Anterior cingulate cortex (tissue), 58 donors: ENCODE measurements at regions not wholly inside any gene's neighbourhood (a gene's known extent, or its start where the extent isn't known, plus 50 kb on each side); places are given as distances from the start of the nearest gene placed in this dataset.

Experiments
- DNase-seq, 58 donors: peaks; one replicate each; lab custom pipeline; 2025; lab: John Stamatoyannopoulos, UW

DNA sequence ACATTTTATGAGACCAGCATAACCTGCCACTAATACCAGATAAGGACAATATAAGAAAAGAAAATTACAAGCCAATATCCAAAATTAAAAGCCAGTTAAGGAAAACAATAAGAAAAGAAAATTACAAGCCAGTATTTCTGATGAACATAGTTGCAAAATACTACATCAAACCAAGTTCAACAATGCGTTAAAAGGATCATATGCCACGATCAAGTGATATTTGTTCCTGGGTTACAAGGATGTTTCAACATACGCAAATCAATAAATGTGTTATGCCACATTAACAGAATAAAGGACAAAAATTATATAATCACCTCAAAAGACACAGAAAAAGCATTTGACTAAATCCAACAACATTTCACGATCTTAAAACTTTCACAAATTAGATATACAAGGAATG lies 431.9 kb downstream of the ELAVL2 start:
- no peak for DNase-seq

DNA sequence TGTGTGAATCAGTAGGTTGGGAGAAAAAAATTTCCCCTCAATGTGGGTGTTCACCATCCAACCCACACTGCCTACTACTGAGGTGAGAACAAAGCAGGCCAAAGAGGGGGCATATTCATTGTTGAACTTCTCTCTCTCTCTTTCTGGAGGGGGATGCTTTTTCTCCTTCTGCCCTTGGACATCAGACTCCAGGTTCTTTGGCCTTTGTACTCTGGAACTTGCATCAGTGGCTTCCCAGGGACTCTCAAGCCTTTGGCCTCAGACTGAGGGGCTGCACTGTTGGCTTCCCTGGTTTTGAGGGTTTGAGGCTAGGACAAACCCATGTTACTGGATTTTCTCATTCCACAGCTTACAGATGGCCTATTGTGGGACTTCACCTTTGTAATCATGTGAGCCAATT lies 417.2 kb downstream of the ELAVL2 start:
- no peak for DNase-seq

DNA sequence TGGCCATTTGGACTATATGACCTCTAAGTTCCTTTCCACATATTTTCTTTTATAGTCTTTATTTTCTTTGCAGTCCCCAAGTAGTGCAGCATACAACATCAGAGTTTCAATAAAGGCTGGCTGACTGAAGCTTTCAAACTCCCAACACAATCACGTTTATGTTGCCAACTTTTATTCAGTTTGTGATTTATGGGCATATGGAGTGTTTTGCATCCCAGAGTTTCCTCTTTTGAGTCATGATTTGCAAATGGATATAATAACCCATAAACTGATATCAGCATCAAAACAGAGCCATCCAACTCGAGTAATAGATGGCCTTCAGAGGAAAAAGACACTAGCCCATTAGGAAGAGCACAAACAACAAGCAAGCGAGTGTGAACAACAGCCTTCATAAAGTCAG lies 414.0 kb downstream of the ELAVL2 start:
- peak in 1 of 58 donors; percentile 1 for DNase-seq

DNA sequence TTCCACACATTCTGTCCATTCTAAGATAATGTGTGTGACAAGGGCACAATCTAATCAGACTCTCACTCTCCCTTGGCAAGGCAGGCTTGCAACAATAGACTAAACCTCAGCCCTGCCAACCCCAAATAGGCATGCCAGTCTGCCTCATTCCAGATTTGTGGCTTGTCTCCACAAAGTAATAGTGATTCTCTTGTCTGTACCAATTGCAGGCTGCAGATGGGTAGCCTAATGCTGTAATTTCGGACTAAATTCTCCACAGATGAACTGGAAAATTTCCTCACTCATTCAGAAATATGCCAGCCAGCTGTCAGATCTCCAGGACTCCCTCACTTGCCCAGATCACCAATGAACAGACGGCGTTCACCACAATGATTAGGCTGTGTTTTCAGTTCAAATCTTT lies 413.6 kb downstream of the ELAVL2 start:
- DNase-seq: peak in 26 of 58 donors; percentile 1 to 45 (median 18)

DNA sequence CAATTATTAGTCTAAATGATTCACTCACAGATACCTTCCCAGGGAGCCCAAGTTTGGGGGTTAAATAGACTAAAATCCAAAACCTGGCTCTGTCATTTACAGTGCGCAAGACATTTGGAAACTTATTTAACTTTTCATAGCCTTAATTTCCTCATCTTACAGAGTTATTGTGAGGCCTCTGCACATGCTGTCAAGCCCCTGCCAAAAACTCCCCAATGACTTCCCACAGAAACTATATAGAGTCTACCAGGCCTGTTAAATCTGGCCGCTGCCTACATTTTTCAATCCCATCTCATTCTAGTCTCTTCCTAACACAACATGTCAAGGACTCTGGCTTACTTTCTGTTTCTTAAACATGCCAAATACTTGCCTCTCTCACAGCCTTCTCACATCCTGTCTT lies 412.5 kb downstream of the ELAVL2 start:
- DNase-seq: no peak

DNA sequence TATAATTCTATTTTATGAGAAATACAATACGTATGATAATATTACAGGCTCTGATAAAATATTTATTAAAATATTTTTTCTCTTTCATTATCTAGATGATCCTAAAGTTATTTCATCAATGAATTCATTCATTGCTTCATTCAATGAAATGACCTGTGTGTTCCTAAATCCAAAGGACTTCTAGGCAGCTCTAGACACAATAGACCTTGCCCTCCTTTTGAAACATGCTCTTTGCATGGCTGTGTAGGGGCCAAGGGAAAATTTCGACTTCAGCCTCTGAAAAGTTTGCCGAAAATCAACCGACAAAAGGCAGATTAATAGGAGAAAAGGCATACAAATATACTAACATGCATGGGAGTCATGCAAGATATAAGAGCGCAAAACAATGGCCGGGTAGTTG lies 402.0 kb downstream of the ELAVL2 start:
- DNase-seq: no peak

DNA sequence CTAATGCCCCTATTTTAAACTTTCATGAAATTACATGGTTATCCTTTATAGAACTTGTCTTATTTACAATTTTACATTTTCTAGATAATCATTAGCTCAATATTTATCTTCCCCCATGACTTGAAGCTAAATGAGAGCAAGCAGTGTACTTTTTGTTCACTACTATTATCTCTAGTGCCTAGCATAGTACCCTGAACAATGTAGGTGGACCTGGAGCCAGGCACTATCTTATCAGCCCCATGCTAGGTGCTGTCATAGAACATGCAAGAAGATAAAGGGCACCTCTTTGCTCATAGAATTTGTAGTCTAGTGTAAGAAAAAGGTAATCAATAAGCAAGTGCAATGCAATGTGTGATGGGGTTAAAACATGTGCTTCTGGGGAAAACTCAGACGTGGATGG lies 399.9 kb downstream of the ELAVL2 start:
- no peak for DNase-seq

DNA sequence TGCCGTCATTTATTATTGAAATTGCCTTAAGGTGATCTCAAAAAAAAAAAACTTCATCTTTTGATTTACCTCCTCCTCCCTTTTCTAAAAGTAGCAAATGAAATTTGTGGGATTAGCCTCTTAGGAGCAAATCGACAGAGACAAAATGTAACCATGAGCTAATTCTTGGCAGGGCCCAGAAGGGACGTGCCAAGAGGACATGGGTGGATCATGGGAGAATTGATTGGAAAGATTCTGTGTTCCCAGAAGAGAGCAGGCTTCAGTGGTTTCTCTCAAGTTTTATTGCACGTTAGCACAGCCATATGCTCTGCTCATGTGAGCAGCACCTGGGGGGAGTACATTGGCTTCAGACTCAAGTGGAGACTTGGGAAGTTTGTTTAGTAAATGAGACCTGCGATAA lies 394.6 kb downstream of the ELAVL2 start:
- no peak for DNase-seq

DNA sequence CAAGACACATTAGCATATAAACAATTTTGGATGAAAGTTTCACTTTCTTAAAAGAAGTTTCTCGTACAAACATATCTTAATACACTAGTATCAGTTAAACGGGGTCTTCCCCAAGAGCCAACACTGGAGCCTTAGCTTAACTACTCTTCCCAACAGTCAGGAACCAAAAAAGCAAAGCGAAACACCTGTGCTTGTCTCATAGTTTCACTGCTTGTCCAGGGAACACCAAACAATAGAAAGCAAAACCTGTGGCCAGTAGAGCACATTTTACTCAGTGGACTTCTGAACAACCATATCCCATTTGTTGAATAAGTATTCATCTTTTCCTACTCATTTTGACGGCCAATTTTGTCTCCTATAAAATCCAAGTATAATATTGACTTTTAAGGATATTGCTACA lies 391.4 kb downstream of the ELAVL2 start:
- no peak for DNase-seq

DNA sequence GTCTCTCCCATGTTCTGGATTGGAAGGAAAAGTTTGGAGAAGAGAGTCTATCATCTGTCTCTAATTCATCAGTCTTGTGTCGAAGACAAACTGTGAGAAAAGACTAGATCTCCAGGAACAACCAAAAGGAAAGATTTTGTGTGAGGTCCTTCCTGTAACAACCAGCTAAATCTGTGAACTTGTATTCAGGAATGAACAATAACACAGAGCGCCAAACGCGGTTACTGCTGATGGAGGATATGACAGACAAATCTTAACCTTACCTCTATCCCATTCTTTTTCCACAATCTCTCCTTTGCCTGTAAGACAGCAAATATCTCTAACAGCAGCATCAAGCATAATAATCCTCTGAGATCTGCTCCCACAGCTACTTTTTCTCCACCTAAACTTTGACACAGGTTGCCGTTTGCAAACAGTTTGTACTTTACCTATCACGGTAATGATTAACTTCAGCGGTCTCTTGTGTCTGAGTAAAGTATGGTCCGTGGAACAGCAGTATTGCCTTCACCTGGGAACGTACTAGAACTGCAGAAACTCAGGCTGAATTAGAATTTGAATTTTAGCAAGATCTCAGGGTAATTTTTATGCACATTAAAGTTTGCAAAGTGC lies 387.6 kb downstream of the ELAVL2 start:
- no peak for DNase-seq

DNA sequence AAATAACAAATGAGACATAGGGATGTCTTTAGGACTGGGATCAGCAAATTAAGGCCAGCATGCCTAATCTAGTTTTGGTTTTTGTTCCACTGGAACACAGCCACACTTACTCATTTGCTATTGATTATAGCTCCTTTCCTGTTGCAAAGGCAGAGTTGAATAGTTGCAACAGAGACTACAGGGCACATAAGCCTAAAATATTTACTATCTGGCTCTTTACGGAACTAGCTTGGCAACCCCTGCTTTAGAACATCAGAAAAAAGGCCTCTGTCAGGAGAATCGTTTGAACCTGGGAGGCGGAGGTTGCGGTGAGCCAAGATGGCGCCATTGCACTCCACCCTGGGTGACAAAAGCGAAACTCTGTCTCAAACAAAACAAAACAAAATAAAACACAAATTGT lies 384.8 kb downstream of the ELAVL2 start:
- DNase-seq: no peak

DNA sequence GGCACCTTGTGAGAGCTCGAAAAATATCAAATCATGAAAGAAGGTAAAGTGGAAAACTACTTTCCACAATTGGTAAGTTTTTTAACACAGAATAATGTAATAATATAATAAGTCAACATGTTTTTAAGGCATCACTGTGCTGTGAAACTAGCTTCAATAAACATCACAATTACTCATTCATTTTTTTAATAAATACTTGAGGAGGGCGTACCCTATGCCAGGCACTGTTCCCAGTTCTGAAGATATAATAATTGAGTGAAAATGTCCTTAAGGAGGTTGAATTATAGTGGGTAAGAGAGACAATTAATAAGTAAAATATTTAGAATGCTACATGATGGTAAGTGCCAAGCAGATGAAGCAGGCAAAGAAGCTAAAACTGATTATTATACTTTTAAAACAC lies 381.4 kb downstream of the ELAVL2 start:
- DNase-seq: no peak

DNA sequence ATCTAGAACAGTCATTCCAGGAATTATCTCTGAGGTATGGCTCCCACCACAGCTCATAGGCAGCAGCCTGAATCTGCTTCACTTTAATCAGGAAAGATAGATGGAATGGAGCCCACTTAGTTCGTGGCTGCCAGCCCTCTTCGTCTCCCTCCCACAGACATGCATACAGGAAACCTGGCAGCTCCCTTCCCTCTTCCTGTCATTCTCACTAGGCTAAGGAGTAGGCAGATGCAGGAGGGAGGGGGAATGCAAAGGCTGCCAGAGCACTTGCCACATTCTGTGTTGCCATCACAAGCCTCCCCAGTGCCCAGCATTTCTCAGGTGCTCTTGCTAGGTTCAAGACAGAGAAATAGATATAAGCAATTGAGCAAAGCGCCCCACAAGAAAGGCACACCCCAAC lies 378.9 kb downstream of the ELAVL2 start:
- peak in 46 of 58 donors; percentile 1 to 83 (median 28) for DNase-seq

DNA sequence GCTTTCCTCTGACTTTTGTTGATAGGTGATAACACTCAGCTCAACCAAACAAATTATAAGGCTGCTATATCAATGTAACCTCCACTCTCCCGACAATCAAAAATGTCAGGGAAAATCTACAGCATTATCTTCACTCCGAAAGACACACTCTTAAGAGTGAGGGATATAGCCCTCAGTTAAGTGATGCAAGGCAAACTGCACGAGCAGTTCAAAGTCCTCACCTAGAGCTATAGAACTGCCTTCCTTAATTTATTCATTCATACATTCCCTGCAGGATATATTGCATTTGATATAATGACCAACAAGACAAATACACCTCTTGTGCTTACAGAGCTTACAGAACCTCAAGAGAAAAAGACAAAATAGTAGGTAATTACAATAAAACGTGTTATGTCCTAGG lies 378.1 kb downstream of the ELAVL2 start:
- no peak for DNase-seq

DNA sequence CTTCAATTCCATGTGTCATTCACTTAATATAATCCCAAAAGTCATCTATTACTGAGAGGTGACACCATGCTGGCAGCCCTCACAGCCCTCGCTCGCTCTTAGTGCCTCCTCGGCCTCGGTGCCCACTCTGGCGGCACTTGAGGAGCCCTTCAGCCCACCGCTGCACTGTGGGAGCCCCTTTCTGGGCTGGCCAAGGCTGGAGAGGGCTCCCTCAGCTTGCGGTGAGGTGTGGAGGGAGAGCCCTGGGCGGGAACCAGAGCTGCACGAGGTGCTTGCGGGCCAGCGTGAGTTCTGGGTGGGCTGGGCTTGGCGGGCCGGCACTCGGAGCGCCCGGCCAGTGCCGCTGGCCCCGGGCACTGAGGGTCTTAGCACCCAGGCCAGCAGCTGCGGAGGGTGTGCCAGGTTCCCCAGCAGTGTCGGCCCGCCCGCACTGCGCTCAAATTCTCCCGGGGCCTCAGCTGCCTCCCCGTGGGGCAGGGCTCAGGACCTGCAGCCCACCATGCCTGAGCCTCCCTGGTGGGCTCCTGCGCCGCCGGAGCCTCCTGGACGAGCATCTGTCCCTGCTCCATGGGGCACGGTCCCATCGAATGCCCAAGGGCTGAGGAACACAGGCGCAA lies 374.1 kb downstream of the ELAVL2 start:
- no peak for DNase-seq

DNA sequence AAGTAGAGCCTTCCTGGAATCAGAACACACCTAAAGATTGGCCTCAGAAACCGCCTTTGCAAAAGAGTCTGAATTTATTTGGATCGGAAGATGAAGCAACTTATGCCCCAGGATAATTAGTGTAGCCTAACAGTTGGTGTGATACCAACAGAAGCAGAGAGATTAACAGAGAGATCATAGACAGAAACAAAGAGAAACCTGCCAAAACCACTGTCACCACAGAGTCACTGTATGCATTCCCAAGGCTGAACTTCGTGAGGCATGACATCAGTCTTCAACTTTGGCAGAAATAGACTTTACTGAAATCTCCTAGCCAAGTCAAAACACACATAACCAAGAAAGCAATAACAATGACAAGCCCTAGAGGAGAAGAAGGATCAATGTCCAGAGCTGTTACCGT lies 361.8 kb downstream of the ELAVL2 start:
- no peak for DNase-seq

DNA sequence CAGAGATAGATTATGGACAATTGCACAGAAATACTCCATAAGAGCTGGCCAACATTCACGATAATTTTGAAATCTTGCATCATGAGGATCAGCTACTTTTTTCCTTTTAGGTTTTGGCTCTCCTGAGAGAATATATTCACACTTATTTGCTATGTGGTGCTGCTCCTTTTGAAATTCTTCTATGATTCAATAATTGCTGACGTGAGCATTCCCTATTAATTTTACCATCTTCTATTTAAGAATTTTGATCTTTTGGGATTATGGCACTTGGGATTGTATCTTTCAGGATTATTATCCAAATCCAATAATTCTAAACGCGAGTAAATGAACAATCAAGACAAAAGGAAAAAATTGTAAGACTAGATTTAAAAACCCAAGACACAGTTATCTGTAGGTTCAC lies 358.8 kb downstream of the ELAVL2 start:
- DNase-seq: no peak

DNA sequence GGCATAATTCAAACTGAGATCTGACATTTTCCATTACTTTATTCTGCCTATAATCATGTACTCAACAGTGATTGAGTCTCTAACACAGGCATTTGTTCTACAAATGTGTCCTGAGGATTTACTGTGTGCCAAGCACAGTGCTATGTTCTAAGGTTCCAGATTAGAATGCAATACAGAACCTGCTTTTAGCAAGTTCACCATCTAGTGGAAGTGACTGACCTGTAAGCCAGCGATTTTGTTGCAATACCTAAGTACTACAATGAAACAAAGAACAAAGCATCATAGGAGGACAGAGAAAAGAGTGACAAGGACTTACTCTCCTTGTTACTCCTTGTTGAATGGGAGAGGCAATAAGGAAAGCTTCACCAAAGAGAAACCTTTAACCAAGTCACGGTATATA lies 348.1 kb downstream of the ELAVL2 start:
- no peak for DNase-seq

DNA sequence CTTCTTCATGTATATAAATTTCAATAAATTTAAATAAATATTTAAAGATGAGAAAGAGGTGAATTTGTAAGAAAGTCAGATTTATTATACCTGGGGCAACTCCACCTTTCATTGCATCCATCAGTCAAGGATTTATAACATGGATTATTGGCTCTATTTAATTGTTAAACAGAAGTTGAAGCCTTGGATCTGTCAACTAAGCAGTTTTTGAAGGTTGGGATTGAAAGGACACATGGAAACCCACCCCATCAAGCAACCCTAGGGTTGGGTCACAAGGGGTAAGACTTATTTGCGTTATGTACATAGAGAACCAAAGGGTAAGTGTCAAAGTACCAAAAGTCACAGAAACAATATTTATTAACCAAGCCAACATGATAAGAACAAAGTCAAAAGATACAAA lies 342.5 kb downstream of the ELAVL2 start:
- DNase-seq: no peak

DNA sequence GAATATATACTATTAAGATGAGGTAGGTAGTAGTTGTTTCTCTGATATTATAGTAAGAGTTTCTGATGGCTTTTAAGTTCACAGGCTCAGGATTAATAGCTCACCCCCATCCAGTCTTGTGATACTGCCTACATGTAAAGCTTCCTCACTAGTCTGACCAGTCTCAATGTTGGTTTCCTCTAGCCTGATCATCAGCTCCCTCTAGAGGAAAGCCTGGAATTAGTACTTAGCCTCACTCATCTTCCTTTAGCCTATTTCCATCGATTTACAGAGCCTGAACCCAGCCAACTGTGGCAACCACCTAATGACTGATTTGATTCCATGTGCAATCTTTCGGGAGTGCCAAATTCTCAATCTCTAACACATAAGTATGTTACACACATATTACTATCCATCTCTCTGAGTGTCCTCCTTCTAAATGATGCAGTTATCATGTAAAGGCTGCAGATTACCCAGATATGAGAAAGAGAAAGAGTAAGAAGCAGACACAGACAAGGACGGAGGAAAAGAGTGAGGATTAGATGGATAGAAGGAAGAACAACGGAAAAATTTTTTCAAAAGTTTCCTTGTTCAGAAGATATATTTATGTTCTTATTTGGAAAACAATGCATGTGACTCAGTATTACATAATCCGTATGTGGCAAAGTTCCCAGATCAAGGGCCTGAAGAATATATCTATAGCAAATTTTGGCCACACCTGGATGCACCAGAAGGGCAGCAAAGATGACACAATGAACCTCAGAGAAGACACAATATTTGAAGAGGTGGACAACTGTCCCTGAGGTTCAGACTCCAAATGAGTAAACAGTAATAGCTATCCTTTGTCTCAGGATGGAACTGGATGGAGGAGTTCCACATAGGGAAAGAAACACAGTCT lies 333.7 kb downstream of the ELAVL2 start:
- DNase-seq: peak in 14 of 58 donors; percentile 1 to 58 (median 4)

DNA sequence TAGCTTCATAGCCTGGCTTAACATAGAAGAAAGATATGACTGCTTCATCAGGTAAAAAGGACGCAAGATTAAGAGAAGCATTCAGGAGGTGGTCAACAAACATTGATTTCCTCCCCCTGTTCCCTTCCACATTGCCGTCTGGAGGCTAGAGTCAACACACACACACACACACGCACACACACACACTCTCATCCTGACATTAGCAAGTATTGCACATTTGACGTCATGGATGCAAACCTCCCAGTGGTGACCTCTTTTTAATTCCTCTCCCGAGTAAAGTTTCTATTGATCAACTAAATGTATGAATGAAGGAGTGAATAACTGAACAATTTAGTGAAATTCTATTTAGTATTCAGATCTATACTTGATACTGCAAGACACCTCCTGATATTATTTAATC lies 332.8 kb downstream of the ELAVL2 start:
- DNase-seq: no peak
